MCF 10A (cell line): ENCODE measurements at regions not wholly inside any gene's neighbourhood (a gene's known extent, or its start where the extent isn't known, plus 50 kb on each side); places are given as distances from the start of the nearest gene placed in this dataset.

ENCODE experiments used
- BruUV-seq: library from RNA; stranded (reverse); fragments of 400-500 nt; replicated peaks from 2 replicates; lab custom pipeline; 2021; lab: Mats Ljungman, UMichigan
- CTCF ChIA-PET: fragments of 300-600 bp; sonication (Branson Sonifier 250); formaldehyde crosslinking; extraction: SDS; loops from one replicate; lab custom pipeline; 2021; ENCODE audit warnings: antibody characterized with exemption, inconsistent platforms; lab: Yijun Ruan, JAX
- POLR2A ChIA-PET: fragments of 300-600, 350-650 bp; sonication (Branson Sonifier 250); formaldehyde crosslinking; extraction: SDS; loops from one replicate; lab custom pipeline; 2020; ENCODE audit warnings: antibody characterized with exemption, inconsistent platforms; lab: Yijun Ruan, JAX
- DNase-seq: peaks from one replicate; pipeline ENCODE4 v3.0.0-alpha.2; 2018; ENCODE audit not compliant: unreplicated experiment
- H3K27ac Mint-ChIP-seq: one replicate; pipeline ENCODE4 v1.8.0; 2022; ENCODE audit warnings: mild to moderate bottlenecking, low read depth, mixed read lengths; ENCODE audit not compliant: unreplicated experiment
- H3K27me3 Mint-ChIP-seq: one replicate; pipeline ENCODE4 v1.8.0; 2022; ENCODE audit warnings: mixed read lengths; ENCODE audit not compliant: insufficient read depth, unreplicated experiment
- H3K36me3 Mint-ChIP-seq: one replicate; pipeline ENCODE4 v1.8.0; 2022; ENCODE audit warnings: mild to moderate bottlenecking, moderate library complexity, mixed read lengths; ENCODE audit not compliant: insufficient read depth, unreplicated experiment
- H3K4me1 Mint-ChIP-seq: one replicate; pipeline ENCODE4 v1.8.0; 2022; ENCODE audit warnings: mixed read lengths; ENCODE audit not compliant: insufficient read depth, unreplicated experiment
- H3K4me3 Mint-ChIP-seq: one replicate; pipeline ENCODE4 v1.8.0; 2022; ENCODE audit warnings: mild to moderate bottlenecking, moderate library complexity, mixed read lengths; ENCODE audit not compliant: unreplicated experiment
- H3K9me3 Mint-ChIP-seq: one replicate; pipeline ENCODE4 v1.8.0; 2022; ENCODE audit warnings: mixed read lengths; ENCODE audit not compliant: unreplicated experiment
- intact Hi-C: fragments of 100-400 bp; cut with micrococcal nuclease; formaldehyde crosslinking; loops from 2 replicates; pipeline ENCODE4 v1.14.1; 2022
- TF ChIP-seq, protein P1 (sequence below): fragments of 200-600 bp; IDR thresholded peaks from one replicate; pipeline ENCODE4 v1.8.0; 2022; ENCODE audit warnings: antibody characterized with exemption, mild to moderate bottlenecking; ENCODE audit not compliant: unreplicated experiment

DNA sequence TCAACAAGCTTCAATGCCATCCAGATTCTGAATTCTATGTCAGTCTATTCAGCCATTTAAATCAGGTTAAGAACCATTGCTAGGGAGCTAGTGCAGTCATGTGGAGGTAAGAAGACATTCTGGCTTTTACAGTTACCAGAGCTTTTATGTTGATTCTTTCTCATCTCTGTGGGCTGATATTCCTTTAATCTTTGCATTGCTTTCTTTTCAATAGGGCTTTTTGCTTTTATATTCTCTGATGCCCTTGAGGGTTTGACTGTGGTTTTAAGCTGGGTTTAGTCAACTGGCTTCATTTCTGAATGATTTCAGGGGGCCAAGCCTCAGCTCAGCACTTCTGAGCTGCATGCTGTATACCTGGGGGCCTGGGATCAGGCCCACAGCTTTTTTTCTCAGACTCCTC lies 51.0 kb upstream of the GORAB start:
- H3K27me3 Mint-ChIP-seq: no peaks in the 10 kb centered on the region
- DNase-seq: no peak
- H3K9me3 Mint-ChIP-seq: no peaks in the 10 kb centered on the region
- no peak overlapping the region for H3K27ac Mint-ChIP-seq
- H3K36me3 Mint-ChIP-seq: no peaks in the 10 kb centered on the region
- no TSS peak for BruUV-seq
- POLR2A ChIA-PET: no interaction called here
- TF ChIP-seq, protein P1, sequence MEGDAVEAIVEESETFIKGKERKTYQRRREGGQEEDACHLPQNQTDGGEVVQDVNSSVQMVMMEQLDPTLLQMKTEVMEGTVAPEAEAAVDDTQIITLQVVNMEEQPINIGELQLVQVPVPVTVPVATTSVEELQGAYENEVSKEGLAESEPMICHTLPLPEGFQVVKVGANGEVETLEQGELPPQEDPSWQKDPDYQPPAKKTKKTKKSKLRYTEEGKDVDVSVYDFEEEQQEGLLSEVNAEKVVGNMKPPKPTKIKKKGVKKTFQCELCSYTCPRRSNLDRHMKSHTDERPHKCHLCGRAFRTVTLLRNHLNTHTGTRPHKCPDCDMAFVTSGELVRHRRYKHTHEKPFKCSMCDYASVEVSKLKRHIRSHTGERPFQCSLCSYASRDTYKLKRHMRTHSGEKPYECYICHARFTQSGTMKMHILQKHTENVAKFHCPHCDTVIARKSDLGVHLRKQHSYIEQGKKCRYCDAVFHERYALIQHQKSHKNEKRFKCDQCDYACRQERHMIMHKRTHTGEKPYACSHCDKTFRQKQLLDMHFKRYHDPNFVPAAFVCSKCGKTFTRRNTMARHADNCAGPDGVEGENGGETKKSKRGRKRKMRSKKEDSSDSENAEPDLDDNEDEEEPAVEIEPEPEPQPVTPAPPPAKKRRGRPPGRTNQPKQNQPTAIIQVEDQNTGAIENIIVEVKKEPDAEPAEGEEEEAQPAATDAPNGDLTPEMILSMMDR: no peak
- intact Hi-C loops: no loop called here
- CTCF ChIA-PET: interaction anchor here (0.6 to 0.8 kb wide), 2 partner anchors 59 to 238 kb away, joined by 4 read pairs; no protein-coding TSS in a partner anchor
- no peaks in the 10 kb centered on the region for H3K4me1 Mint-ChIP-seq
- no peak overlapping the region for H3K4me3 Mint-ChIP-seq
